Stimulated activated naive CD8-positive, alpha-beta T cell treated with anti-CD3 and anti-CD28 coated beads, Interleukin-15, amount 100 ng/mL, for 72 hours (primary cell): ENCODE measurements at regions not wholly inside any gene's neighbourhood (a gene's known extent, or its start where the extent isn't known, plus 50 kb on each side); places are given as distances from the start of the nearest gene placed in this dataset.

ENCODE experiments used
- ATAC-seq: fragments of 150-1000 bp; cut with Tn5 transposase; 2 replicates; pipeline ENCODE4 v1.10.0; 2021; ENCODE audit warnings: mild to moderate bottlenecking, moderate library complexity
- DNase-seq, 2 donors: peaks; one replicate each; pipeline ENCODE4 v3.0.0; 2021 to 2022
- H3K27ac Mint-ChIP-seq, 2 donors: one replicate each; pipeline ENCODE4 v1.8.0; 2022; ENCODE audit warnings: mild to moderate bottlenecking in 2 of 2, mixed read lengths in 2 of 2, moderate library complexity in 2 of 2
- H3K27me3 Mint-ChIP-seq: one replicate; pipeline ENCODE4 v1.8.0; 2022; ENCODE audit warnings: mixed read lengths
- H3K4me1 Mint-ChIP-seq: one replicate; pipeline ENCODE4 v1.8.0; 2022; ENCODE audit warnings: mild to moderate bottlenecking, mixed read lengths
- H3K4me3 Mint-ChIP-seq, 2 donors: one replicate each; pipeline ENCODE4 v1.8.0; 2022; ENCODE audit warnings: mild to moderate bottlenecking in 2 of 2, mixed read lengths in 2 of 2, moderate library complexity in 1 of 2
- H3K9me3 Mint-ChIP-seq, 2 donors: one replicate each; pipeline ENCODE4 v1.8.0; 2022; ENCODE audit warnings: mixed read lengths in 2 of 2

GRCh38 chr3:181839039-181839915 is 127.6 kb downstream of the SOX2 start:
- no peak for ATAC-seq
- Mint-ChIP-seq H3K27me3 (no peaks in the 10 kb centered on the region), H3K9me3 (no peaks in the 10 kb centered on the region), H3K4me3 (no peak overlapping the region), H3K4me1 (no peaks in the 10 kb centered on the region), H3K27ac (no peak overlapping the region)
- DNase-seq, result no peak

GRCh38 chr3:181839916-181840297 is 128.2 kb downstream of the SOX2 start:
- Mint-ChIP-seq H3K4me3 (no peak overlapping the region), H3K27me3 (no peaks in the 10 kb centered on the region), H3K9me3 (no peaks in the 10 kb centered on the region), H3K4me1 (no peaks in the 10 kb centered on the region), H3K27ac (no peak overlapping the region)
- no peak for ATAC-seq
- DNase-seq, result no peak

- Mint-ChIP-seq H3K4me3 (no peak overlapping the region), H3K27me3 (no peaks in the 10 kb centered on the region), H3K27ac (no peak overlapping the region), H3K4me1 (no peaks in the 10 kb centered on the region), H3K9me3 (no peaks in the 10 kb centered on the region)
- no peak for ATAC-seq
- DNase-seq, result no peak
These were observed 132.5 kb downstream of the SOX2 start for GRCh38 chr3:181844211-181844610.

GRCh38 chr3:181847276-181847675 is 135.6 kb downstream of the SOX2 start:
- DNase-seq, result no peak
- H3K4me1 Mint-ChIP-seq, result no peaks in the 10 kb centered on the region
- no peak overlapping the region for H3K27ac Mint-ChIP-seq
- H3K9me3 Mint-ChIP-seq, result no peaks in the 10 kb centered on the region
- no peak for ATAC-seq
- H3K27me3 Mint-ChIP-seq, result no peaks in the 10 kb centered on the region
- no peak overlapping the region for H3K4me3 Mint-ChIP-seq

GRCh38 chr3:181851063-181851462 is 139.3 kb downstream of the SOX2 start:
- no peaks in the 10 kb centered on the region for H3K4me1 Mint-ChIP-seq
- H3K27me3 Mint-ChIP-seq, result no peaks in the 10 kb centered on the region
- H3K4me3 Mint-ChIP-seq, result no peak overlapping the region
- no peak for ATAC-seq
- H3K27ac Mint-ChIP-seq, result no peak overlapping the region
- H3K9me3 Mint-ChIP-seq, result no peaks in the 10 kb centered on the region
- DNase-seq, result no peak

- ATAC-seq (no peak), DNase-seq (no peak)
- Mint-ChIP-seq H3K4me3 (no peak overlapping the region), H3K4me1 (no peaks in the 10 kb centered on the region), H3K9me3 (no peaks in the 10 kb centered on the region), H3K27ac (no peak overlapping the region), H3K27me3 (no peaks in the 10 kb centered on the region)
These were observed 144.1 kb downstream of the SOX2 start for GRCh38 chr3:181855825-181856224.

GRCh38 chr3:181859518-181859917 is 147.8 kb downstream of the SOX2 start:
- ATAC-seq (no peak), DNase-seq (no peak)
- no peak overlapping the region for H3K27ac Mint-ChIP-seq
- no peak overlapping the region for H3K4me3 Mint-ChIP-seq
- H3K9me3 Mint-ChIP-seq, result no peaks in the 10 kb centered on the region
- no peaks in the 10 kb centered on the region for H3K27me3 Mint-ChIP-seq
- H3K4me1 Mint-ChIP-seq, result no peaks in the 10 kb centered on the region

GRCh38 chr3:181860235-181860634 is 148.5 kb downstream of the SOX2 start:
- Mint-ChIP-seq H3K27ac (no peak overlapping the region), H3K27me3 (no peaks in the 10 kb centered on the region), H3K9me3 (no peaks in the 10 kb centered on the region), H3K4me1 (no peaks in the 10 kb centered on the region), H3K4me3 (no peak overlapping the region)
- ATAC-seq, result no peak
- no peak for DNase-seq

GRCh38 chr3:181862502-181862901 is 150.8 kb downstream of the SOX2 start:
- ATAC-seq (no peak), DNase-seq (no peak)
- Mint-ChIP-seq H3K27me3 (no peaks in the 10 kb centered on the region), H3K27ac (no peak overlapping the region), H3K9me3 (no peaks in the 10 kb centered on the region), H3K4me1 (no peaks in the 10 kb centered on the region), H3K4me3 (no peak overlapping the region)

- H3K27me3 Mint-ChIP-seq, result no peaks in the 10 kb centered on the region
- DNase-seq (no peak), ATAC-seq (no peak)
- H3K4me1 Mint-ChIP-seq, result no peaks in the 10 kb centered on the region
- H3K9me3 Mint-ChIP-seq, result no peaks in the 10 kb centered on the region
- H3K27ac Mint-ChIP-seq, result no peak overlapping the region
- no peak overlapping the region for H3K4me3 Mint-ChIP-seq
These were observed 156.9 kb downstream of the SOX2 start for GRCh38 chr3:181868576-181869082.

- ATAC-seq (no peak), DNase-seq (no peak)
- H3K27me3 Mint-ChIP-seq, result no peaks in the 10 kb centered on the region
- H3K4me1 Mint-ChIP-seq, result no peaks in the 10 kb centered on the region
- no peak overlapping the region for H3K4me3 Mint-ChIP-seq
- H3K27ac Mint-ChIP-seq, result peak overlapping the region in 1 of 2 donors; percentile 35
- H3K9me3 Mint-ChIP-seq, result no peaks in the 10 kb centered on the region
These were observed 161.2 kb downstream of the SOX2 start for GRCh38 chr3:181872887-181873286.

- Mint-ChIP-seq H3K4me3 (no peak overlapping the region), H3K27me3 (no peaks in the 10 kb centered on the region), H3K4me1 (no peaks in the 10 kb centered on the region), H3K27ac (no peak overlapping the region), H3K9me3 (no peaks in the 10 kb centered on the region)
- no peak for DNase-seq
- no peak for ATAC-seq
These were observed 168.2 kb downstream of the SOX2 start for GRCh38 chr3:181879926-181880325.

GRCh38 chr3:181880331-181880730 is 168.6 kb downstream of the SOX2 start:
- no peaks in the 10 kb centered on the region for H3K9me3 Mint-ChIP-seq
- no peak overlapping the region for H3K27ac Mint-ChIP-seq
- H3K27me3 Mint-ChIP-seq, result no peaks in the 10 kb centered on the region
- no peaks in the 10 kb centered on the region for H3K4me1 Mint-ChIP-seq
- no peak for DNase-seq
- no peak overlapping the region for H3K4me3 Mint-ChIP-seq
- ATAC-seq, result no peak

GRCh38 chr3:181881749-181882148 is 170.0 kb downstream of the SOX2 start:
- DNase-seq (no peak), ATAC-seq (no peak)
- no peaks in the 10 kb centered on the region for H3K27me3 Mint-ChIP-seq

GRCh38 chr3:181885868-181886630 is 174.3 kb downstream of the SOX2 start:
- DNase-seq (no peak), ATAC-seq (no peak)
- H3K4me3 Mint-ChIP-seq, result no peak overlapping the region
- H3K27ac Mint-ChIP-seq, result no peak overlapping the region
- H3K27me3 Mint-ChIP-seq, result no peaks in the 10 kb centered on the region
- no peaks in the 10 kb centered on the region for H3K4me1 Mint-ChIP-seq
- no peaks in the 10 kb centered on the region for H3K9me3 Mint-ChIP-seq

More at GRCh38 chr3:181881749-181882148, 170.0 kb downstream of the SOX2 start:
- H3K9me3 Mint-ChIP-seq, result no peaks in the 10 kb centered on the region
- H3K4me3 Mint-ChIP-seq, result no peak overlapping the region
- no peak overlapping the region for H3K27ac Mint-ChIP-seq
- no peaks in the 10 kb centered on the region for H3K4me1 Mint-ChIP-seq

GRCh38 chr3:181886676-181887075 is 175.0 kb downstream of the SOX2 start:
- Mint-ChIP-seq H3K27ac (no peak overlapping the region), H3K9me3 (no peaks in the 10 kb centered on the region), H3K4me3 (no peak overlapping the region), H3K27me3 (no peaks in the 10 kb centered on the region), H3K4me1 (no peaks in the 10 kb centered on the region)
- ATAC-seq (no peak), DNase-seq (no peak)
